GM18499 (cell line): ENCODE measurements at regions not wholly inside any gene's neighbourhood (a gene's known extent, or its start where the extent isn't known, plus 50 kb on each side); places are given as distances from the start of the nearest gene placed in this dataset.
"Not testable (repeated sequence)": the region's sequence is repeated elsewhere in the genome, so short reads cannot be mapped to it uniquely, and the experiment has no call there.

ENCODE experiments used
- ATAC-seq: cut with Tn5 transposase; IDR thresholded peaks from one replicate; pipeline ENCODE4 v1.9.1; 2021; ENCODE audit warnings: moderate number of reproducible peaks; ENCODE audit not compliant: insufficient read depth, unreplicated experiment

DNA sequence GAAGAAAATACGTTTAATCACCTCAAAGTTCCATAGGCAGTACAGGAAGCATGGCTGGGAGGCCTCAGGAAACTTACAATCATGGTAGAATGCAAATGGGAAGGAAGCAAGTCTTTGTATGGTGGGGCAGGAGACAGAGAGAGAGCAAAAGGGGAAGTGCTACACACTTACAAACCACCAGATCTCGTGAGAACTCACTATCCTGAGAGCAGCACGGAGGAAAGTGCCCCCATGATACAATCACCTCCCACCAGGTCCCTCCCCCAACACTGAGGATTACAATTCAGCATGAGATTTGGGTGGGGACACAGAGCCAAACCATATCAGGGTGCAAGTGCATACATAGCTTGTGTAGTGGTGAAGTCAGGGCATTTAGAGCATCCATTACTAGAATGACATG is 92.3 kb upstream of the ANKRD10 start:
- no peak for ATAC-seq

DNA sequence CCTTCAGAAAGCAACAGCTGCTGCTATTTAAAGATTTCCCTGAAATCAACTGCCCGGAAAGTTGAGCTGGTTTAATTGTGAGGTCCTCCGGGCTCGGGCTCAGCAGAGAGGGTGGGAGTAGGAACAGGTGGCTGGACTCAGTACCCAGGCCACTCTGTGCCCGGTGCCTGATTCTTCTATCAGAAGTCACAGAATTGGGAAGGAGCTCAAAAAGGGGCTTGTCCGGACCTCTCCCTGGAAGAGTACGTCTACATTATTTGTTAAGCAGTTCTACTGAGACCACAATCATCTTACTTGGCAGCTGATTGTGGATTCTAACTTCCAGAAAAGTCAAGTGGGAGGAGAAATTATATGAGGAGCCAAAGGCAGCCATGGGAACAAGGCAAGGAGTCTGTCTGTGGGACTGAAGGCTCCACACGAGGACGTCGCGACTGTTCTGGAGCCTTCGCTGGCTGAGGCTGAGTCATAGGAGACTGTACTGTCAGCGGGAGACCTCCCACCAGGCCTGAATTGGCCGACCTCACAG is 91.7 kb upstream of the ANKRD10 start:
- ATAC-seq: no peak

DNA sequence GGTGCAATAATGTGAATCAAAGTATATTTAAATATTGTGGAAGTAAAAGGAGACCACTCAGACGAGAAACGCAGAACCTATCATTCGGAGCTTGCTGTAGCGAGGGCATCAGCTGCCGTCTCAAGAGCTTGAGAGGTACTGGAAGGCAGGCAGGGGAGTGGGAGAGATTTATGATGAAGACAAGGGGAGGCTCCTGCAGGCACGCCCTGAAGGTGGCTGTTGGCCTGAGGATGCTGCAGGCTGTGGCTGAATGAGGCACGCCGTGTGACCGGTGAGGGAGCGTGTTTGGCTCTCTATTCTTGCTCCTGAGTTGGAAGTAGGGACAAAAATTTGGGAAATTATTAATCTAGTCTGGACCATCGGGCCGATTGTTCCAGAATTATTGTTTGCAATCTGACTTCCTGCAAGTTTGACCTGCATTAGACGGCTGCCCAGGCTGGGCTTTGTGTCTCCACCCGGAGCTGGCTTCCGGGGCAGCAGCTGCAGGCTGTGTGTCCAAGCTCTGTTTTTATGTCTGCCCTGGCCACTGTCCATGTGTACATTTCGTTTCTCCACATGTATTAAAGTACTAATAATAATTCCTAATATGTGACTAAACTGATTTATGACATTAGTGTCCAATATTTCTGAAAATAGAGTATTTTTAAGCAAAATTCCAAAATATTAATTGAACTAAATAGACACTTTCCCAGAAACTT is 91.1 kb upstream of the ANKRD10 start:
- no peak for ATAC-seq

DNA sequence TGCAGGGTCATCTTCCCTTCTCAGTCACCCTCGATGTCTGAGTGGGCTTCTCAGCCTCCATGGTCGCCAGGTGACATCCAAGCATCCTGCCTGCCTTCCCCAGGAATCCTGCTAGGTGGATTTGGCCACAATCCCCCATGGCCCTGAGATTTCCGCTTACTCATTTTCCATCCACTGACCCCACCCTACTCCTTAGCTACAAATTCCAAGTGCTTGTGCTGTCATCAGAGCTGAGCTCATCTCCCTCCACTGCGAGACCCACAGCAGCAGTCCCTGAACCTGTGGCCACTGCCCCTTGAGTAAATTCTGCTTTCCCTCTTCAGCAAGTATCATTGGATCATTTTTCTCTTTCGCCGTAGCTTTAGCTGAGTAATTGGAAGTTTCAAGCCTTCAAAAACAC is 90.5 kb upstream of the ANKRD10 start:
- ATAC-seq: no peak

DNA sequence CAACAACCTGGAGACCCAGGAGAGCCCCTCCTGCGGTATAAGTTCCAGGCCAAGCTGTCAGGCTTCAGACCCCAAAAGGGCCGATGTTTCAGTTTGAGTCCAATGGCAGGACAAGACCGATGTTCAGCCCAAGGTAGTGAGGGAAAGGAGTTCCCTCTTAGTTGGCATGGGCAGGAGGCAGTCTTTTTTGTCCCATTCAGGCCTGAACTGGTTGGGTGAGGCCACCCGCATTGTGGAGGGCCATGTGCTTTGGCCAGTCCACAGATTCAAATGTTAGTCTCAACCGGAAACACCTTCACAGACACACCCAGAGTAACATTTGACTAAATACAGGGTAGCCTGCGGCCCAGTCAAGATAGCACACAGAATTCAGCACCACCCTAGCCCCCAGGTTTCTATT is 89.6 kb upstream of the ANKRD10 start:
- no peak for ATAC-seq

DNA sequence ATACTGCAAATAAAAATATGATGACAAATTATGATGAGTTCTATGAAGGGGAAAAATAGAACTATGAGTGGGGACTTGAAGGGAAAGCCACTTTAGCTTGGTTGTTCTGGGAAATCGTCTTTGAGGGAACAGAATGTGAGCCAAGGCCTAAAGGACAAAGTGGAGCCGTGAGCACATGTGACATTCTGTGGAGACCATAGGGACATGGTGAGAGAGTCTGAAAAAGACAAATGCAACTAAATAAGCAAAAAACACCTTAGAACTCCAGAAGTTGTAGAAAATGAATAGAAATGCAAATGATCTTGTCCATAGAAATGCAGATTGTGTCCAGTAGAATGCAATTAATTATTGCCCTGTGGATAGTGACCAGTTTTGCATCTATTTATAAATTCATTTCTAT is 86.8 kb upstream of the ANKRD10 start:
- ATAC-seq: no peak

DNA sequence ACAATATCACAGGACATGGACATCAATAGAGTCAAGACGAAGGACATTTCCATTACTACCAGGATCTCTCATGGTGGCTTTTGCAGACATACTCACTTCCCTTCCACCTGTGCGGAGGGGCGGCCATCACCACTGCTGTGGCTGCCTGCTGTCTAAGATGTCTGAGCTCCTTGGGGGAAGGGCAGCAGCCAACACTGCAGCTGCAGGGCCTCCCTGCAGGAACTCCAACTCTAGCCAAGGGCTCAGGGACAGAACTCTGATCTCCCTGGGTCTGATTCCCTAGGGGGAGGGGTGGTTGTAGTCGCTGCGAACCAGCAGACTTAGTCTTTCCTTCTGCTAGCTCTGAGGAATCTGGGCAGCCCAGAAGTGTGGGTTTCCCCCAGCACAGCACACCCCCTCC is 78.9 kb upstream of the ANKRD10 start:
- ATAC-seq: no peak

DNA sequence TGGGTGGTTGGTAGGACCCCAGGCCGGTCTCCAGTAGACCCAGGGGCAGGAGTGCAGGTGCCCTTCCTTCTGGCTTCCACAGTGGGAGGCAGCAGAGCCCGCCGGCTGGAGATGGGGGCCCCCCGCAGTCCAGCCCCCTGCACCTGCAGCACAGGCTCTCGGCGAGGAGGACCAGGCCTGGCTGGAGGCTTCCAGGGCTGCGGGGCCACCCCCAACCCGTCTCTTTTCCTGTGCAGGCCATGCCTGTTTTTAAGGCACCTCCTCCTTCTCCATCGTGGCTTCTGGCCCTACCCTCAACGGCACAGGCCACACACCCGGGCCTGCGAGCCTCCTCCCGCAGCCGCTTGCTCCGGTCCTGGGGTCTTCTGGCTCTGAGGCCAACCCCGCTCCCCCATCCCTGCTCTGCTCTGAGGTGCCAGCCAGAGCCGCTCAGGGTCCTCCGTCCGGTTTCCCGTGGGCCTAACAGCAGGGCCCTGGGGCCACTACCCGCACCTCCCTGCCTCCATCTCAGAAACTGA is 77.2 kb upstream of the ANKRD10 start:
- ATAC-seq: no peak

DNA sequence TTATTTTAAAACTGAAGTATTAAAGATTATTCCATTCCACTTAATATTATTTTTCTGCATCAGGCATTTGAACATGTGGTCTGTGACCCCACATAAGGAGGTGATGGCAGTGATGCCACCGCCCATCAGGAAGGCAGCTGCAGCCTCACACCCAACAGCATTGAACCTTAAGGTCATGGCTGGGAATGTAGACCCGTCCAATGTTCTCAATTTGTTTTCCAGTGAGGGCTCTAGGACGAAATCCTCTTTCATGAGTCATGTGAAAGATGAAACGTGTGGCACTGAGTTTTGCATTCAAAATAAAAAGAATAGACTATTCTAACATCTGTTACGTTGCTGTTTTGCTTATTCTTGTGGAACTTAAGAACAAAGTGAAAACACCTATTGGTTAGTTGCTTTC is 74.5 kb upstream of the ANKRD10 start:
- ATAC-seq: no peak

DNA sequence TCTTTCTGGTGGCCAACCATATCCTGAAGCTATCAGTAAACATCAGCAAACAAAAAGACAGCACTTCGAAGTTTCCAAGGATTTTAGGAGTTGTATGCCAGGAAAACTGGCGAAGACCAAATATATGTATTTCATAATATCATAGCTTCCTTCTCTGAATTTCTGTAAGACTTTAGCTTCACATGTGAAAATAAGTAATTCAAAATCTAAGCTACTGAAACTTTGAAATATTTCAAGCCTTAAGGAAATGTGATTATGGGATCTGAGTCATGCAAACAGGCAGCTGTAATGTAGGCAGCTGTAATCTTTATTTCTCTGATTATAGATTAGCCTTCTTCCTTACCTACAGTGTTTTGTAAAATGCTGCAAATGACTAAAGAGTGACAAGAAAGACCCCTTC is 70.7 kb upstream of the ANKRD10 start:
- ATAC-seq: no peak

DNA sequence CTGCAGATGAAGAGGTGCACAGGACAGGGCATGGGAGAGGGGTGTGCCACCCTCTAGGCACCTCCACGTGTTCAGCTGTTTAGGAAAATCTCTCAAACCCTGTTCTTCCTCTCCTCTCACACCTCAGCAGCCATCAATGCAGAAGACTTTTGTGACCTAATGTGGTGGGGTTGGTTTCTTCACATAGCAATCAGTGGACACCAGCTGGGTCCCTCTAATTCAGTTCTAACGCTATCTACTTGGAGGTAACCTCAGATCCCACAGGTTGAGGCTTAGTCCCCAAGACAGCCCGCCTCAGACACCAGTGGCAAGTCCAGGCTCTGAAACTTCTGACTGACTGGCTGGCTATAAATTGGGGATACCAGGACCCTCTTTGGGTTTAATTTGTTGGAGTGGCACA is 69.9 kb upstream of the ANKRD10 start:
- ATAC-seq: no peak

DNA sequence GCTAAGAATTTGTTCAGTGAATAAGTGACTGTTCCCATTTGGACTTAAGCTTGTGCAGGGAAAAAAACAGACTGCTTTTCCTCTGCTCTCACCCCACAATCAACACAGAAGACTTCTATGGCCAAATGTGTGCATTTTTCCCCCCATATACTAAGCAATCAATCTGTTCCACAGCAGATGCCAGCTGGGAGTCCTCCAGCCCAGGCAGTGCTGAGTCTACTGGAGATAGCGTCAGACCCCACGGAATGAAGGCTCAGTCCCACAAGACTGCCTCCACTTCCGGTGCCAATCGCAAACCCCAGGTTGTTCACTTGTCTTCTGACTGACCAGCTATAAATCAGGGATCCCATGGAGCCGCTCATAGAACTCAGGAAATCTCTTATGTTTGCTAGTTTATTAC is 69.5 kb upstream of the ANKRD10 start:
- no peak for ATAC-seq

DNA sequence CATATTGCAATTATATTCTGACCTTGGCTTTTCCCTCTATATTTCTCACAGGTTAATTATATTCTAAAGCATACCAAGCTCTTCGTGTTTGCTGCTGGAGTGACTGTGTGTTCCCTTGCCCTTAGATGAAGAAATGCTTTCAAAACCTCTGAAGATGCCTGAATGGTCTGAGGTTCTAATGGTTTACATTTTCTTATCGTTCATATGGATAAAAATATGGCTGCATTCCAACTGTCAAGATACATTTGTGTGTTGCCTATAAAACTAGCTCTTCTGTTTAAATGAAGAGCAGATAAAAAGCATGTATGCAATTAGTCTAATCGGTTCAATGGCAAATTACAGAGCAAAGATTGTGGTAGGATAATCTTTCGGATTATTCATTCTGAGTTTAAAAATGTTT is 68.4 kb upstream of the ANKRD10 start:
- ATAC-seq: no peak

DNA sequence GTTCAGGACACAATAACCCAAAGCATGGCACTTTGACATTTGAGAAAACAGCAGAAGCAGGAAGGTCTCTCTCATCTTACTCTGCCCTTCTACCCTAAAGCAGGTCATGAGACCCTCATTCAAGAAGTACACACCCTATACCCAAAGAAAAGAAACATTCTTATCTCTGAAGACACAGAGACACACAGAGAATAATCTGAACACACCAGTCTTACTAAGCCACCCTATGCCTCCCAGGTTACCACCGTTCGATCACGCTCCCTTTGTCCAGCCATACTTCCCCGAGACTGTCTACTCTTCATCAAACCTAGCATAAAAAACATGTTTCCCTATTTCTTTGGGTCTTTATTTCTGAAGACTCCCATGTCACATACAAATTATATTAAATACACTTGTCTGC is 66.5 kb upstream of the ANKRD10 start:
- ATAC-seq: no peak

DNA sequence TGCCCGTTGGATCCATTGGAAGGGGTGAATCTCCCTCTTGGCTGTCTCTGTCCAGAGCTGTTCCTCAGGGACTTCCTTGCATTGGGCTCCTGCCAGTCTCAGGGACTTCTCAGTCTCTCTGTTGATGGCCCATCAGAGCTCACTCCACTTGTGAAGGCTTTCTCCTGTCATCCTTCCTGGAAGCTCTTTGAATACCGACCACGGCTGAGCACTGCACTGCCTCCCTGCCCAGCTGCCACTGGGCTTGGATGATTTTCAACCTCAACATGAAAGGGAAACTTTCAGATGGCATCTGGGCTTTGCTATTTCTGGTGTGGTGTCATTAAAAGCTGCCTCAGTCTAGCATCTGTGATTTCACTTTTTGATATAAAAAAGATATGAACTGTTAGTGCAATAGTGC is 66.1 kb upstream of the ANKRD10 start:
- ATAC-seq: no peak

DNA sequence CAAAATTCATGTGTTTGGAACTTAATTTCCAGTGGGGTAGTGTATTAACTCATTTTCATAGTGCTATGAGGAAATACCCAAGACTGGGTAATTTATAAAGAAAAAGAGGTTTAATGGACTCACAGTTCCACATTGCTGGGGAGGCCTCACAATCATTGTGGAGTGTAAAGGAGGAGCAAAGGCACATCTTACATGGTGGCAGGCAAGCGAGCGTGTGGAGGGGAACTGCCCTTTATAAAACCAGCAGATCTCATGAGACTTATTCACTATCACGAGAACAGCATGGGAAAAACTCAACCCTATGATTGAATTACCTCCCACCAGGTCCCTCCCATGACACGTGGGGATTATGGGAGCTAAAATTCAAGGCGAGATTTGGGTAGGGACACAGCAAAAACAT is 64.3 kb upstream of the ANKRD10 start:
- ATAC-seq: not testable (repeated sequence)

DNA sequence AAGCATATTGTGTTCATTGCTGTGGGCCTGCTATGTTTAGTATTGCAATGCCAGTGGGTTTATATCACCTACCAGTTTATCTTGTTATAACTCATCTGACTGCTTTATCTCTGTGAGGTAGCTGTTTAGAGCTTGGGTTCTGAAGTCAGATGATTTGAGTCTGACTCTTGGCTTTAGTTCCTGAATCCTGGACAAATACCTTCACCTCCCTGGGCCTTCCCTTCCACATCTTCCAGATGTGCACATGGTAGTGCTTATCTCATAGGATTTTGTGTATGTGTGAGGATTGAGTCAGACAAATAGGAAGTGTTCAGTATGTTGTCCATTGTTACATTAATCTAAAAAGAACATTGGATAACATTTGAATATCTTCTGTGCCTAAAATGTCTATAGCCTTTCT is 63.5 kb upstream of the ANKRD10 start:
- no peak for ATAC-seq

DNA sequence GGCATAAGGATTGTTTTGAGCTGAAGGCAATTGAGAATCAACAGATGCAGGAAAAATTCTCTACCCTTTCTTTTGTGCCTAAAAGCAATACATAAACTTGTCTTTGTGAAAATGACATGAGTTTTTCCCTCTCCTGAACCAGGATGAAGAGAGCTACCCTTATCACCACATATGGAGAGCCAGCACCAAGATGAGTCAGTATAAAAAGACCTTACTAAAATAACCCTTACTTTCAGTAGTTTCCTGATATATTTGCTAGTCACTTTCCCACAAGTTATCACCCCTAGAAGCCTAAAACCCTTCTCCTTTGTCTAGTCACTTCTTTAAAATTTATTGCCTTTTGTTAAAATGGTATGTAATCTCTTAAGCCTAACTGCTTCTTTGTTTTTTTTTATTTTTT is 61.9 kb upstream of the ANKRD10 start:
- ATAC-seq: no peak

DNA sequence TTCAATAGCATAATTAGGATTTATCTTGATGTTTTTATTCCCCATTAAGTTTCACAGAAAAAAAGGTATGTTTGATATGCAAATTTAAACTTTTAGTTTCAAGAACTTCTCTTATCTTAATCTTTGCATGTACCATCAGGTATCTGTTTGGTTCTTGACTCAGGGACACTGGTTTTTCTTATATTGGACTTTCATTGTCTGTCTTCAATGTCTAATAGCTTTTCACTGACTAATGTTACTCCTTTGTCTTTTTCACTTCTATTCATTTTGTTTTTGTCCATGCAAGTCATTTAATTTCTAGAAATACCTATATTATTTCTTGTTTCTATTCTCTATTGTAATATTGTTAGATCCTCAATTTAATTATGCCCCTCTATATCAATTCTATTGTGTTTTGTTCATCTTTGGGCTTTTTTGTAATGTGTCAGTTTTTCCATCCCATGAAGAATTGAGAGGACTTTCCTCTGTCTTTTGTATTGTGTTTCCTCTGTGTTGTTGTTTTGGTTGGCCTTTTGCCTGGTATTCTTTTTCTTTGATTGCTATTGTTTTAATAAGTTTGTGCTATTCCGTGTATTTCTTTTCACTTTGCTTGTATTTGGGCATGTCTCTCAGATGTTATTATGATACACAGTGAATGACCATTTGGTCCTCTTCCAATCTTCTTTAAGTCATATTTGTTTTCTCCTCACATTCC is 58.3 kb upstream of the ANKRD10 start:
- no peak for ATAC-seq

DNA sequence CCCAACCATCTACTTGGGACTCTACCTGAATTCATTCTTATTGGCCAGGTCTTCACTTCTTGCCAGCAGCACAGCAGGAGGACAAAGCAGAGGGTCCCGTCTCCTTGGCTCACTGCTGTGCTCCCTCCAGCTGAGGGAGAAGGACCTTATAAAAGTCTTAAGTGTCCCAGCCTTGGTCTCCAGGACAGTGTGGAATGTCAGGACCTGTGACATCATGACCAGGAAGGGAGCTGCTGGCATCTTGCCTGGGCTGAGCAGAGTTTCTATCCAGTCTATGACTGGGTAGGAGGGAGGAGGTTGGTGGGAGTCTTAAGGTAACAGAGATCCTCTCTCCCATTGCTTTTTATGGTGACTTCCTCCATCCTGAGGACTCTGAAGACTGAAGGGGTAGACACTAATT is 56.6 kb upstream of the ANKRD10 start:
- ATAC-seq: no peak

DNA sequence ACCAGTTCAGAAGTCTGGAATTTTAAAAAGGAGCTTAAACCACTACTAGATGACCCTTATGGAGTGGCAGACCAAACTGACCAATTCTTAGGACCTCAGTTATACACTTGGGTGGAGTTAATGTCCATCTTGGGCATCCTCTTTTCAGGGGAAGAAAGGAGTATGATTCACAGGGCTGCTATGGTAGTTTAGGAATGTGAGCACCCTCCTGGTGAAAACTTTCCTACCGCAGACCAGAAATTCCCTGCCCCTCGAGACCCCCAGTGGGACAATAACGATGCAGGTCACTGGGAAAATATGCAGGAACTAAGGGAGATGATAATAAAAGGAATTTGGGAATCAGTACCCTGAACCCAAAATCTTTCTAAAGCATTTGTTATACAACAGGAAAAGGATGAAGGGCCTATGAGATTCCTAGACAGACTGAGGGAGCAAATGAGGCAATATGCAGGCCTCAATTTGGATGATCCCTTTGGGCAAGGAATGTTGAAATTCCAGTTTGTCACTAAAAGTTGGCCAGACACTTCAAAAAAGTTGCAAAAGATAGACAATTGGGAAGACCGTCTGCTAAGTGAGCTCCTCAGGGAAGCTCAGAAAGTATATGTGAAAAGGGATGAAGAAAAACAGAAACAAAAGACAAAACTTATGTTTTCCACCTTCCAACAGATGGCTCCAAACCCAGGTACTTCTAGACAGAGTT is 52.4 kb upstream of the ANKRD10 start:
- ATAC-seq: not testable (repeated sequence)
